Stimulated activated CD4-positive, alpha-beta T cell treated with anti-CD3 and anti-CD28 coated beads, Interleukin-2, amount 100 ng/mL, for 4 hours (primary cell): ENCODE measurements at regions not wholly inside any gene's neighbourhood (a gene's known extent, or its start where the extent isn't known, plus 50 kb on each side); places are given as distances from the start of the nearest gene placed in this dataset.

Experiments
- DNase-seq: peaks from one replicate; pipeline ENCODE4 v3.0.0-alpha.2; 2020; ENCODE audit warnings: low read depth

- DNase-seq: no peak
Measured at GRCh38 chr2:176612736-176613135, 343.5 kb downstream of the MTX2 start.

- no peak for DNase-seq
Measured at GRCh38 chr2:176613323-176613987, 344.2 kb downstream of the MTX2 start.

GRCh38 chr2:176614049-176614448 is 344.8 kb downstream of the MTX2 start:
- no peak for DNase-seq

GRCh38 chr2:176614930-176615329 is 345.7 kb downstream of the MTX2 start:
- DNase-seq: no peak

GRCh38 chr2:176619504-176619903 is 350.3 kb downstream of the MTX2 start:
- DNase-seq: no peak

GRCh38 chr2:176621350-176621749 is 352.1 kb downstream of the MTX2 start:
- no peak for DNase-seq

- no peak for DNase-seq
Measured at GRCh38 chr2:176622792-176623191, 353.6 kb downstream of the MTX2 start.

- no peak for DNase-seq
Measured at GRCh38 chr2:176626796-176627195, 357.6 kb downstream of the MTX2 start.

GRCh38 chr2:176628438-176628837 is 359.2 kb downstream of the MTX2 start:
- DNase-seq: no peak

GRCh38 chr2:176633754-176634153 is 364.5 kb downstream of the MTX2 start:
- no peak for DNase-seq

- no peak for DNase-seq
Measured at GRCh38 chr2:176636401-176636800, 367.2 kb downstream of the MTX2 start.

GRCh38 chr2:176637142-176637485 is 367.9 kb downstream of the MTX2 start:
- no peak for DNase-seq

GRCh38 chr2:176637486-176638166 is 368.4 kb downstream of the MTX2 start:
- no peak for DNase-seq

- DNase-seq: peak; percentile 30
Measured at GRCh38 chr2:176638167-176639015, 369.1 kb downstream of the MTX2 start.

GRCh38 chr2:176639016-176639343 is 369.7 kb downstream of the MTX2 start:
- DNase-seq: no peak

- no peak for DNase-seq
Measured at GRCh38 chr2:176639671-176640070, 370.4 kb downstream of the MTX2 start.

GRCh38 chr2:176641436-176641835 is 372.2 kb downstream of the MTX2 start:
- no peak for DNase-seq

GRCh38 chr2:176642074-176642473 is 372.8 kb downstream of the MTX2 start:
- no peak for DNase-seq

GRCh38 chr2:176643646-176644045 is 374.4 kb downstream of the MTX2 start:
- DNase-seq: no peak

- no peak for DNase-seq
Measured at GRCh38 chr2:176645494-176645893, 376.3 kb downstream of the MTX2 start.

- no peak for DNase-seq
Measured at GRCh38 chr2:176646033-176646615, 376.9 kb downstream of the MTX2 start.

- no peak for DNase-seq
Measured at GRCh38 chr2:176647325-176648165, 378.3 kb downstream of the MTX2 start.
